ENCODE measurements at regions not wholly inside any gene's neighbourhood (a gene's known extent, or its start where the extent isn't known, plus 50 kb on each side); places are given as distances from the start of the nearest gene placed in this dataset.

- no peak for DNase-seq
Observed at GRCh38 chr2:6760132-6760531, 105.6 kb downstream of the CMPK2 start.

- no peak for DNase-seq
Observed at GRCh38 chr2:6764968-6765723, 100.6 kb downstream of the CMPK2 start.

GRCh38 chr2:6769346-6769745 is 96.4 kb downstream of the CMPK2 start:
- DNase-seq: no peak

GRCh38 chr2:6770006-6770405 is 95.7 kb downstream of the CMPK2 start:
- DNase-seq: no peak

GRCh38 chr2:6771634-6772611 is 93.8 kb downstream of the CMPK2 start:
- DNase-seq: no peak

GRCh38 chr2:6773007-6773693 is 92.6 kb downstream of the CMPK2 start:
- DNase-seq: peak; percentile 21

GRCh38 chr2:6773694-6774044 is 92.0 kb downstream of the CMPK2 start:
- no peak for DNase-seq

- DNase-seq: no peak
Observed at GRCh38 chr2:6776125-6776524, 89.6 kb downstream of the CMPK2 start.

GRCh38 chr2:6777626-6778025 is 88.1 kb downstream of the CMPK2 start:
- DNase-seq: no peak

GRCh38 chr2:6780765-6781274 is 84.9 kb downstream of the CMPK2 start:
- DNase-seq: peak; percentile 58

GRCh38 chr2:6782517-6783237 is 83.0 kb downstream of the CMPK2 start:
- no peak for DNase-seq

GRCh38 chr2:6783238-6783614 is 82.5 kb downstream of the CMPK2 start:
- no peak for DNase-seq

- DNase-seq: no peak
Observed at GRCh38 chr2:6784291-6784690, 81.4 kb downstream of the CMPK2 start.

GRCh38 chr2:6785493-6785892 is 80.2 kb downstream of the CMPK2 start:
- DNase-seq: no peak

GRCh38 chr2:6787376-6787775 is 78.3 kb downstream of the CMPK2 start:
- peak; percentile 13 for DNase-seq

- no peak for DNase-seq
Observed at GRCh38 chr2:6788614-6789013, 77.1 kb downstream of the CMPK2 start.

GRCh38 chr2:6789559-6790138 is 76.1 kb downstream of the CMPK2 start:
- no peak for DNase-seq

GRCh38 chr2:6791682-6792081 is 74.0 kb downstream of the CMPK2 start:
- no peak for DNase-seq

GRCh38 chr2:6792883-6793282 is 72.8 kb downstream of the CMPK2 start:
- DNase-seq: no peak

GRCh38 chr2:6793371-6793770 is 72.3 kb downstream of the CMPK2 start:
- DNase-seq: no peak

GRCh38 chr2:6793913-6794312 is 71.8 kb downstream of the CMPK2 start:
- DNase-seq: no peak

- no peak for DNase-seq
Observed at GRCh38 chr2:6794448-6794847, 71.3 kb downstream of the CMPK2 start.

Data from EL (cell line).